ENCODE measurements at regions not wholly inside any gene's neighbourhood (a gene's known extent, or its start where the extent isn't known, plus 50 kb on each side); places are given as distances from the start of the nearest gene placed in this dataset.

- Histone ChIP-seq H2AFZ (ENCODE audit: low read depth, low read length, poor library complexity, severe bottlenecking) (no peak overlapping the region), H3K9ac (ENCODE audit: low read length) (no peak overlapping the region), H3K27ac (ENCODE audit: low read depth, low read length) (no peak overlapping the region), H3K27me3 (ENCODE audit: insufficient read depth, low read length) (peaks cover 74% of the 10 kb centered on the region), H3K4me2 (ENCODE audit: low read length) (no peak overlapping the region), H4K20me1 (ENCODE audit: insufficient read depth) (0 out of 2 replicates have a peak, but pooled peaks cover 2% of the 10 kb centered on the region), H3K79me2 (ENCODE audit: insufficient read depth, low read length) (no peaks in the 10 kb centered on the region), H3K9me2 (ENCODE audit: insufficient read depth) (no peaks in the 10 kb centered on the region), H3K4me1 (ENCODE audit: control insufficient read depth in 1 of 2, insufficient read depth in 2 of 2, low read length in 2 of 2) (peaks cover 0 to 2% of the 10 kb centered on the region in 2 experiments; a peak in 1 of 4 replicates), H3K9me3 (ENCODE audit: control insufficient read depth in 1 of 2, insufficient read depth in 1 of 2, low read depth in 1 of 2, low read length in 2 of 2) (no peaks in the 10 kb centered on the region), H3K36me3 (ENCODE audit: control insufficient read depth in 1 of 2, insufficient read depth in 2 of 2, low read length in 2 of 2) (no peaks in the 10 kb centered on the region), H3K4me3 (replicated peaks in 1 of 2; ENCODE audit: low read depth in 1 of 2, low read length in 2 of 2) (no peak overlapping the region)
- intact Hi-C loops (cut with micrococcal nuclease) = no loop called here
- CTCF ChIA-PET = interaction anchor here (1.6 to 1.7 kb wide), 2 partner anchors 36 to 38 kb away, joined by 5 read pairs; no protein-coding TSS in a partner anchor
- no TSS peak for BruUV-seq (replicated peaks)
- DNase-seq (ENCODE audit: low read depth, low spot score) = no peak
- TF ChIP-seq ATF3 (IDR thresholded peaks at IDR 0.05) (no peak), YY1 (IDR thresholded peaks at IDR 0.05; ENCODE audit: extremely low read depth, insufficient replicate concordance, low read depth, low read length) (no peak), EZH2phosphoT487 (IDR thresholded peaks at IDR 0.05; ENCODE audit: borderline replicate concordance) (no peak), POLR2A (IDR thresholded peaks at IDR 0.05; ENCODE audit: borderline replicate concordance, extremely low read depth, insufficient read depth, insufficient read length) (no peak), SRF (IDR thresholded peaks at IDR 0.05; ENCODE audit: low read depth) (no peak), JUND (IDR thresholded peaks at IDR 0.05) (no peak), ZFX (IDR thresholded peaks at IDR 0.05) (no peak), ZNF274 (IDR thresholded peaks at IDR 0.05; ENCODE audit: low read depth, low read length) (no peak), SP1 (IDR thresholded peaks at IDR 0.05; ENCODE audit: low read depth) (no peak)
- POLR2A ChIA-PET = no interaction called here
- no peak for ATAC-seq
- RAD21 ChIA-PET (ENCODE audit: low non-redundant PET in 1 of 2, low total read pairs in 2 of 2, uncharacterized antibody in 2 of 2, unreplicated experiment in 2 of 2) = no interaction called here
Observed at GRCh38 chr10:125484035-125484732, 198.8 kb downstream of the TEX36 start.

GRCh38 chr10:125482637-125483036 lies 200.3 kb downstream of the TEX36 start:
- Histone ChIP-seq H4K20me1 (ENCODE audit: insufficient read depth) (0 out of 2 replicates have a peak, but pooled peaks cover 2% of the 10 kb centered on the region), H3K9me2 (ENCODE audit: insufficient read depth) (no peaks in the 10 kb centered on the region), H3K36me3 (ENCODE audit: control insufficient read depth in 1 of 2, insufficient read depth in 2 of 2, low read length in 2 of 2) (no peaks in the 10 kb centered on the region), H3K4me2 (ENCODE audit: low read length) (no peak overlapping the region), H3K4me3 (replicated peaks in 1 of 2; ENCODE audit: low read depth in 1 of 2, low read length in 2 of 2) (no peak overlapping the region), H3K4me1 (ENCODE audit: control insufficient read depth in 1 of 2, insufficient read depth in 2 of 2, low read length in 2 of 2) (peaks cover 0 to 9% of the 10 kb centered on the region in 2 experiments; a peak in 2 of 4 replicates), H3K9ac (ENCODE audit: low read length) (no peak overlapping the region), H3K79me2 (ENCODE audit: insufficient read depth, low read length) (no peaks in the 10 kb centered on the region), H3K9me3 (ENCODE audit: control insufficient read depth in 1 of 2, insufficient read depth in 1 of 2, low read depth in 1 of 2, low read length in 2 of 2) (no peaks in the 10 kb centered on the region), H3K27ac (ENCODE audit: low read depth, low read length) (no peak overlapping the region), H3K27me3 (ENCODE audit: insufficient read depth, low read length) (peaks cover 69% of the 10 kb centered on the region), H2AFZ (ENCODE audit: low read depth, low read length, poor library complexity, severe bottlenecking) (no peak overlapping the region)
- intact Hi-C loops (cut with micrococcal nuclease) = no loop called here
- no TSS peak for BruUV-seq (replicated peaks)
- ChIA-PET POLR2A (no interaction called here), RAD21 (ENCODE audit: low non-redundant PET in 1 of 2, low total read pairs in 2 of 2, uncharacterized antibody in 2 of 2, unreplicated experiment in 2 of 2) (no interaction called here), CTCF (interaction anchor here (1.3 kb wide), 1 partner anchor 34 kb away, joined by 6 read pairs; no protein-coding TSS in a partner anchor)
- ATAC-seq (no peak), DNase-seq (ENCODE audit: low read depth, low spot score) (no peak)
- no peak for TF ChIP-seq JUND (IDR thresholded peaks at IDR 0.05)
- TF ChIP-seq SRF (IDR thresholded peaks at IDR 0.05; ENCODE audit: low read depth) = no peak
- TF ChIP-seq TCF7L2 (IDR thresholded peaks at IDR 0.05; ENCODE audit: borderline replicate concordance, extremely low read depth, insufficient read depth, insufficient read length) = no peak
- TF ChIP-seq CTCF (IDR thresholded peaks at IDR 0.05 in 2 of 3, conservative IDR thresholded peaks at IDR 0.05 in 1 of 3; ENCODE audit: borderline replicate concordance in 1 of 3, insufficient read depth in 1 of 3, low read depth in 2 of 3, low read length in 2 of 3) = no peak
- TF ChIP-seq CBX3 (IDR thresholded peaks at IDR 0.05; ENCODE audit: low read depth) = no peak
- no peak for TF ChIP-seq EGR1 (IDR thresholded peaks at IDR 0.05; ENCODE audit: low read depth)
- no peak for TF ChIP-seq EZH2phosphoT487 (IDR thresholded peaks at IDR 0.05; ENCODE audit: borderline replicate concordance)
- TF ChIP-seq FOSL1 (IDR thresholded peaks at IDR 0.05; ENCODE audit: low read depth) = no peak
- TF ChIP-seq REST (IDR thresholded peaks at IDR 0.05; ENCODE audit: low read depth) = no peak
- TF ChIP-seq ZNF274 (IDR thresholded peaks at IDR 0.05; ENCODE audit: low read depth, low read length) = no peak

All from HCT116 (cell line).